Naive thymus-derived CD4-positive, alpha-beta T cell (primary cell): ENCODE measurements at regions not wholly inside any gene's neighbourhood (a gene's known extent, or its start where the extent isn't known, plus 50 kb on each side); places are given as distances from the start of the nearest gene placed in this dataset.

ENCODE experiments used
- ATAC-seq: fragments of 150-1000 bp; cut with Tn5 transposase; 2 replicates; pipeline ENCODE4 v1.10.0; 2021; ENCODE audit warnings: mild to moderate bottlenecking, moderate library complexity
- CTCF ChIA-PET: fragments of 350-600 bp; sonication (Branson Sonifier 250); formaldehyde crosslinking; loops from one replicate; lab custom pipeline; 2021; ENCODE audit warnings: antibody characterized with exemption; lab: Charles Lee
- POLR2A ChIA-PET: fragments of 350-600 bp; sonication (Branson Sonifier 250); formaldehyde crosslinking; loops from one replicate; lab custom pipeline; 2021; ENCODE audit warnings: antibody characterized with exemption, inconsistent platforms; lab: Charles Lee
- DNase-seq, 9 donors: peaks; one replicate each; pipeline versions ENCODE4 v3.0.0 to v3.0.0-alpha.2; 2020 to 2022; ENCODE audit warnings: mixed read lengths in 1 of 9
- H3K27ac ChIP-seq: one replicate; pipeline ENCODE4 v1.7.0; 2013; ENCODE audit warnings: mild to moderate bottlenecking, low read depth, low read length, moderate library complexity
- H3K27me3 ChIP-seq, 2 donors: one replicate each; pipeline ENCODE4 v1.7.0; 2013; ENCODE audit warnings: low read length in 2 of 2, mild to moderate bottlenecking in 2 of 2, moderate library complexity in 2 of 2; ENCODE audit not compliant: control insufficient read depth in 2 of 2, insufficient read depth in 2 of 2
- H3K36me3 ChIP-seq, 3 experiments: 1 replicate in 2 of 3; 2 replicates in 1 of 3; pipeline ENCODE4 v1.7.0; 2013; ENCODE audit warnings: low read length in 3 of 3, mild to moderate bottlenecking in 3 of 3, moderate library complexity in 1 of 3; ENCODE audit not compliant: insufficient read depth in 3 of 3, control insufficient read depth in 2 of 3
- H3K4me1 ChIP-seq, 2 donors: one replicate each; pipeline ENCODE4 v1.7.0; 2013; ENCODE audit warnings: low read length in 2 of 2, mild to moderate bottlenecking in 2 of 2, moderate library complexity in 1 of 2; ENCODE audit not compliant: control insufficient read depth in 2 of 2, insufficient read depth in 2 of 2
- H3K4me3 ChIP-seq: 2 replicates; pipeline ENCODE4 v1.7.0; 2013; ENCODE audit warnings: mild to moderate bottlenecking, low read length
- H3K9me3 ChIP-seq, 3 experiments: 1 replicate in 2 of 3; 2 replicates in 1 of 3; pipeline ENCODE4 v1.7.0; 2013; ENCODE audit warnings: low read length in 3 of 3; ENCODE audit not compliant: control insufficient read depth in 2 of 3
- H3K27ac Mint-ChIP-seq, 9 donors: one replicate each; pipeline ENCODE4 v1.8.0; 2020 to 2022; ENCODE audit warnings: mixed read lengths in 9 of 9, mild to moderate bottlenecking in 8 of 9, moderate library complexity in 5 of 9, inconsistent platforms in 2 of 9
- H3K27me3 Mint-ChIP-seq, 5 donors: one replicate each; pipeline ENCODE4 v1.8.0; 2021 to 2022; ENCODE audit warnings: mixed read lengths in 5 of 5, mild to moderate bottlenecking in 1 of 5
- H3K36me3 Mint-ChIP-seq, 5 donors: one replicate each; pipeline ENCODE4 v1.8.0; 2020 to 2022; ENCODE audit warnings: mixed read lengths in 5 of 5, mild to moderate bottlenecking in 3 of 5, inconsistent platforms in 1 of 5
- H3K4me1 Mint-ChIP-seq, 7 donors: one replicate each; pipeline ENCODE4 v1.8.0; 2020 to 2022; ENCODE audit warnings: mixed read lengths in 7 of 7, mild to moderate bottlenecking in 3 of 7, inconsistent platforms in 1 of 7
- H3K4me3 Mint-ChIP-seq, 10 donors: one replicate each; pipeline ENCODE4 v1.8.0; 2020 to 2022; ENCODE audit warnings: mild to moderate bottlenecking in 10 of 10, mixed read lengths in 10 of 10, moderate library complexity in 6 of 10, inconsistent platforms in 2 of 10
- H3K9me3 Mint-ChIP-seq, 11 donors: one replicate each; pipeline ENCODE4 v1.8.0; 2020 to 2022; ENCODE audit warnings: mixed read lengths in 11 of 11, mild to moderate bottlenecking in 4 of 11, inconsistent platforms in 1 of 11, moderate library complexity in 1 of 11
- intact Hi-C, 2 donors: fragments of 100-400 bp; cut with micrococcal nuclease; formaldehyde crosslinking; loops; one replicate each; pipeline ENCODE4 v1.15.1; 2023

- H3K9me3 Mint-ChIP-seq: peaks cover 0 to 31% (median 9%) of the 10 kb centered on the region in 11 donors
- POLR2A ChIA-PET: no interaction called here
- Histone ChIP-seq H3K4me1 (no peaks in the 10 kb centered on the region), H3K9me3 (no peaks in the 10 kb centered on the region), H3K36me3 (no peaks in the 10 kb centered on the region), H3K27me3 (no peaks in the 10 kb centered on the region), H3K4me3 (no peak overlapping the region), H3K27ac (no peak overlapping the region)
- H3K27me3 Mint-ChIP-seq: no peaks in the 10 kb centered on the region
- ATAC-seq (no peak), DNase-seq (no peak)
- no peak overlapping the region for H3K27ac Mint-ChIP-seq
- no peaks in the 10 kb centered on the region for H3K36me3 Mint-ChIP-seq
- intact Hi-C loops: no loop called here
- H3K4me3 Mint-ChIP-seq: no peak overlapping the region
- CTCF ChIA-PET: no interaction called here
- no peaks in the 10 kb centered on the region for H3K4me1 Mint-ChIP-seq
These were observed 458.9 kb upstream of the ANKRD30A start for GRCh38 chr10:36666451-36666850.

- Mint-ChIP-seq H3K4me3 (no peak overlapping the region), H3K27me3 (no peaks in the 10 kb centered on the region), H3K27ac (no peak overlapping the region), H3K36me3 (no peaks in the 10 kb centered on the region), H3K4me1 (no peaks in the 10 kb centered on the region), H3K9me3 (peaks cover 0 to 27% (median 6%) of the 10 kb centered on the region in 11 donors)
- intact Hi-C loops: no loop called here
- ChIA-PET POLR2A (no interaction called here), CTCF (no interaction called here)
- no peak for DNase-seq
- no peak for ATAC-seq
- Histone ChIP-seq H3K27me3 (no peaks in the 10 kb centered on the region), H3K4me3 (no peak overlapping the region), H3K36me3 (no peaks in the 10 kb centered on the region), H3K4me1 (no peaks in the 10 kb centered on the region), H3K9me3 (no peaks in the 10 kb centered on the region), H3K27ac (no peak overlapping the region)
These were observed 462.8 kb upstream of the ANKRD30A start for GRCh38 chr10:36662571-36662970.

- Mint-ChIP-seq H3K9me3 (peaks cover 2 to 26% (median 9%) of the 10 kb centered on the region in 11 donors), H3K36me3 (no peaks in the 10 kb centered on the region), H3K4me1 (peaks cover 0 to 2% (median 0%) of the 10 kb centered on the region in 7 donors), H3K27ac (no peak overlapping the region), H3K4me3 (no peak overlapping the region), H3K27me3 (peaks cover 0 to 4% (median 0%) of the 10 kb centered on the region in 5 donors)
- Histone ChIP-seq H3K9me3 (no peaks in the 10 kb centered on the region), H3K27me3 (no peaks in the 10 kb centered on the region), H3K4me1 (no peaks in the 10 kb centered on the region), H3K27ac (no peak overlapping the region), H3K36me3 (no peaks in the 10 kb centered on the region), H3K4me3 (no peak overlapping the region)
- intact Hi-C loops: no loop called here
- DNase-seq: no peak
- no peak for ATAC-seq
- ChIA-PET CTCF (no interaction called here), POLR2A (no interaction called here)
These were observed 475.1 kb upstream of the ANKRD30A start for GRCh38 chr10:36650274-36650673.

GRCh38 chr10:36647540-36647939 lies 477.9 kb upstream of the ANKRD30A start:
- no peaks in the 10 kb centered on the region for H3K36me3 Mint-ChIP-seq
- peaks cover 0 to 2% (median 0%) of the 10 kb centered on the region in 7 donors for H3K4me1 Mint-ChIP-seq
- ChIA-PET POLR2A (no interaction called here), CTCF (no interaction called here)
- H3K27ac Mint-ChIP-seq: no peak overlapping the region
- H3K4me1 ChIP-seq: no peaks in the 10 kb centered on the region
- no peaks in the 10 kb centered on the region for H3K9me3 ChIP-seq
- no peak overlapping the region for H3K4me3 Mint-ChIP-seq
- no peak overlapping the region for H3K27ac ChIP-seq
- H3K36me3 ChIP-seq: no peaks in the 10 kb centered on the region
- no peak overlapping the region for H3K4me3 ChIP-seq
- peaks cover 0 to 4% (median 0%) of the 10 kb centered on the region in 5 donors for H3K27me3 Mint-ChIP-seq
- intact Hi-C loops: no loop called here
- peaks cover 2 to 20% (median 8%) of the 10 kb centered on the region in 11 donors for H3K9me3 Mint-ChIP-seq
- ATAC-seq: no peak
- no peaks in the 10 kb centered on the region for H3K27me3 ChIP-seq
- DNase-seq: no peak

DNA sequence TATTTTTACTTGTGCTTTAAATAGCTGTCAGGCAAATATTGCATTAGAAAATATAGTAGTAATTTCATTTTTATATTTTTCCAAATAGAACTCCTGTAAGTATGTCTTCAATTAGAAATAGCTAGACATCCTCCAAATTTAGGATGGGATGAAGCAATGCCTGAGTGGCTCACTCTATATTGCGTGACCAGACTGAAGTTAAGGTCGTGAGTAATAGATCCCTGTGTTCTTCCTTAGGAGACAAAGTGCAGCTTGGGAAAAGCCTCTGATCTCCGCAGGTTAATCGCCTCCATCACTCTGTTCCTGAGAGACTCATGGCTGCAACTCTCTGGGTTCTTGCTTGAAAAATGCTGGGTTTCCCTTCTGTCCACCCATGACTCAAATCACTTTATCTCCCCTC lies 484.8 kb upstream of the ANKRD30A start:
- DNase-seq: no peak
- no peak overlapping the region for H3K4me3 ChIP-seq
- no peaks in the 10 kb centered on the region for H3K27me3 ChIP-seq
- Mint-ChIP-seq H3K27ac (no peak overlapping the region), H3K36me3 (peaks cover 0 to 4% (median 0%) of the 10 kb centered on the region in 5 donors), H3K4me1 (peaks cover 0 to 1% (median 0%) of the 10 kb centered on the region in 7 donors), H3K4me3 (no peak overlapping the region), H3K9me3 (peaks cover 0 to 14% (median 5%) of the 10 kb centered on the region in 11 donors), H3K27me3 (no peaks in the 10 kb centered on the region)
- intact Hi-C loops: no loop called here
- H3K9me3 ChIP-seq: no peaks in the 10 kb centered on the region
- H3K4me1 ChIP-seq: no peaks in the 10 kb centered on the region
- H3K27ac ChIP-seq: no peak overlapping the region
- ATAC-seq: no peak
- ChIA-PET POLR2A (no interaction called here), CTCF (no interaction called here)
- H3K36me3 ChIP-seq: no peaks in the 10 kb centered on the region

DNA sequence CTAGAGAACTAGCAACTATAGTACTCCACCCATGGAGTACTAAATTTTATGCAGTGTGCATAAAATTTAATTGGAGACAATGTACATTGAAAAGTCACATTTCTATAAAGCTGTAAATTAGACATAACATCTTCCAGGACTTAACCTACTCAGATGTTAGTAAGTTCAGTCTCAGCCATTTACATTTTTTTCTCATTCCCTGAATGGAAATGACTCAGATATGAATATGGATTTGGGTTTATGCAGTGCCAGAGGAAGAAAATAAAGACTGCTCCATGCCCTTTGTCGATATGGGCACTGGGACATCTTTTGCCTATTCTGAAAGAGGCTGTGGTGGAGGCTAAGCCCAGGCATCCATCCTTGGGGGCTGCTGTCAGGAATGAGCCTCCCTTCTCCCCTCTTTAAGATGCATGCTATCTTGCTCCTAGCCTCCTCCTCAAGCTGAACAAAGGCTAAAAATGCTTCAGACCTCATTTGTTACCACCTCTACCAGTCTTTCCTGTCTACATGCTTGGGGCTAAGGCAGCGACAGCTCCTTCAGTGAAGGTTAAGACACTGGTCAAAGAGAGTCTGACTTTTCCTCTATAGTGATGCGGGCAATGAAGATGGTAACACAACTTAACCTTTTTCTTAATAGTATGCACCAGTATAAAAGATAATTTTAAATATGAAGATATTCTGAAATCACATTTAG lies 486.8 kb upstream of the ANKRD30A start:
- POLR2A ChIA-PET: no interaction called here

DNA sequence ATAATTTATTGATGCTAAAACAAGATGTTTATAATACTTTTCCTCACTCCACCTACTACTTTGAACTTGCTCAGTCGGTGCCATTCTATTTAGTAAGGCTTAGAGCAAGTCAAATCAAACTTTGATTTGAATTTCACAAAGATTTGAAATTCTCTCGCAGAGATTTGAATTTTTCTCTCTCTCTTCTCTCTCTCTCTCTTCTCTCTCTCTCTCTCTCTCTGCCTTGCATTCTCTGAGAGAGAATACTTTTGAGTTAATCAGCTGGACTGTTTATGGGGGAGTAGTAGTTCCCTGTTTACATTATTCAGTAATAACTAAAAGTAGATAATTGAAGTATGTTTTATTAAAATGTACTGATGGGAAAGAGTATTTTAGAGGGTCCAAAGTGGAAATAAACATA lies 488.5 kb upstream of the ANKRD30A start:
- peaks cover 0 to 1% (median 0%) of the 10 kb centered on the region in 7 donors for H3K4me1 Mint-ChIP-seq
- no peak for ATAC-seq
- H3K27ac Mint-ChIP-seq: no peak overlapping the region
- Histone ChIP-seq H3K4me1 (no peaks in the 10 kb centered on the region), H3K27ac (no peak overlapping the region), H3K36me3 (no peaks in the 10 kb centered on the region), H3K4me3 (no peak overlapping the region), H3K27me3 (no peaks in the 10 kb centered on the region), H3K9me3 (no peaks in the 10 kb centered on the region)
- peaks cover 0 to 20% (median 5%) of the 10 kb centered on the region in 11 donors for H3K9me3 Mint-ChIP-seq
- intact Hi-C loops: no loop called here
- ChIA-PET CTCF (no interaction called here), POLR2A (interaction anchor here (0.5 kb wide), 1 partner anchor 33 kb away, joined by 3 read pairs; no protein-coding TSS in a partner anchor)
- H3K36me3 Mint-ChIP-seq: peaks cover 0 to 3% (median 0%) of the 10 kb centered on the region in 5 donors
- no peak overlapping the region for H3K4me3 Mint-ChIP-seq
- peaks cover 0 to 5% (median 0%) of the 10 kb centered on the region in 5 donors for H3K27me3 Mint-ChIP-seq
- DNase-seq: no peak

More for the DNA sequence above, 486.8 kb upstream of the ANKRD30A start:
- no peak overlapping the region for H3K27ac ChIP-seq
- no peak overlapping the region for H3K4me3 ChIP-seq
- no peaks in the 10 kb centered on the region for H3K4me1 ChIP-seq
- H3K27me3 ChIP-seq: no peaks in the 10 kb centered on the region
- ATAC-seq (no peak), DNase-seq (no peak)
- Mint-ChIP-seq H3K27me3 (peaks cover 0 to 5% (median 0%) of the 10 kb centered on the region in 5 donors), H3K4me1 (peaks cover 0 to 1% (median 0%) of the 10 kb centered on the region in 7 donors), H3K4me3 (no peak overlapping the region), H3K36me3 (peaks cover 0 to 4% (median 0%) of the 10 kb centered on the region in 5 donors), H3K9me3 (peaks cover 0 to 14% (median 6%) of the 10 kb centered on the region in 11 donors), H3K27ac (no peak overlapping the region)
- no peaks in the 10 kb centered on the region for H3K36me3 ChIP-seq
- no peaks in the 10 kb centered on the region for H3K9me3 ChIP-seq
- CTCF ChIA-PET: no interaction called here
- intact Hi-C loops: no loop called here
